ENCODE measurements at regions not wholly inside any gene's neighbourhood (a gene's known extent, or its start where the extent isn't known, plus 50 kb on each side); places are given as distances from the start of the nearest gene placed in this dataset.

DNA sequence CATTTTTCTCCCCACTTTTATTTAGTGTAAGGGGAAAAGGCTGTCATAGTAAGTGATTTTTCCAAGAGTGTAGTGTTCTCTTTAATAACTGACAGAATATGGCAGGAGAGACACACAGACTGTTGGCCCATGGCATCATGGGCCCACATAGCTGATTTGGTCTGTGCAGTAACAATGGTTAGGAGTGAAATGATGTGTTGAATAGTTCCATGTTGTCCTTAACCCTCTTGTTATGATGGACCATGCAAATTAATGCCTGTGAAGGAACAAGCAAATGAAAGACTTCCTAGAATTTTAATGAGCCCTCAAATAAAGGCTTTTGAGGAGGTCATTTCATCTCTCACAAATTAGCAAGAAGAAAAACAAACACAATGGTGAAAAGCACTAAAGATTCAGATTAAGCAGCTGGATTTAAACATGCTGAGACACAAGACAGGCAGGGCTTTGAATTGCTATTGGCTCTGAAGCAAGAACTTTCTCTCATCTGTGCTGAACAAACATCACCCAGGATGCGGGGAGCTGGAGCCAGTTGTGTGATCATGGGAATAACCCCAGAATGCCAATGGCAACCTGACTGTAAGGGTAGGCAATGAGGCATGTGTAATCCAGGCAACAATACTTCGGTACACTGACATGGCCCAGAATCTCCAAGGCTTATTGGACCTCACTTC is 136.7 kb upstream of the VEPH1 start:
- TF ChIP-seq POLR2A (IDR thresholded peaks at IDR 0.05): no peak
- TF ChIP-seq, protein P1, sequence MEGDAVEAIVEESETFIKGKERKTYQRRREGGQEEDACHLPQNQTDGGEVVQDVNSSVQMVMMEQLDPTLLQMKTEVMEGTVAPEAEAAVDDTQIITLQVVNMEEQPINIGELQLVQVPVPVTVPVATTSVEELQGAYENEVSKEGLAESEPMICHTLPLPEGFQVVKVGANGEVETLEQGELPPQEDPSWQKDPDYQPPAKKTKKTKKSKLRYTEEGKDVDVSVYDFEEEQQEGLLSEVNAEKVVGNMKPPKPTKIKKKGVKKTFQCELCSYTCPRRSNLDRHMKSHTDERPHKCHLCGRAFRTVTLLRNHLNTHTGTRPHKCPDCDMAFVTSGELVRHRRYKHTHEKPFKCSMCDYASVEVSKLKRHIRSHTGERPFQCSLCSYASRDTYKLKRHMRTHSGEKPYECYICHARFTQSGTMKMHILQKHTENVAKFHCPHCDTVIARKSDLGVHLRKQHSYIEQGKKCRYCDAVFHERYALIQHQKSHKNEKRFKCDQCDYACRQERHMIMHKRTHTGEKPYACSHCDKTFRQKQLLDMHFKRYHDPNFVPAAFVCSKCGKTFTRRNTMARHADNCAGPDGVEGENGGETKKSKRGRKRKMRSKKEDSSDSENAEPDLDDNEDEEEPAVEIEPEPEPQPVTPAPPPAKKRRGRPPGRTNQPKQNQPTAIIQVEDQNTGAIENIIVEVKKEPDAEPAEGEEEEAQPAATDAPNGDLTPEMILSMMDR (IDR thresholded peaks at IDR 0.05): no peak
- H3K36me3 ChIP-seq: no peaks in the 10 kb centered on the region
- H3K27ac ChIP-seq: no peak overlapping the region
- no peaks in the 10 kb centered on the region for H3K4me1 ChIP-seq
- no peak overlapping the region for H3K4me3 ChIP-seq
- H3K27me3 ChIP-seq: no peaks in the 10 kb centered on the region
- peaks cover 0 to 7% (median 0%) of the 10 kb centered on the region in 4 donors for H3K9me3 ChIP-seq
- no peak for DNase-seq

DNA sequence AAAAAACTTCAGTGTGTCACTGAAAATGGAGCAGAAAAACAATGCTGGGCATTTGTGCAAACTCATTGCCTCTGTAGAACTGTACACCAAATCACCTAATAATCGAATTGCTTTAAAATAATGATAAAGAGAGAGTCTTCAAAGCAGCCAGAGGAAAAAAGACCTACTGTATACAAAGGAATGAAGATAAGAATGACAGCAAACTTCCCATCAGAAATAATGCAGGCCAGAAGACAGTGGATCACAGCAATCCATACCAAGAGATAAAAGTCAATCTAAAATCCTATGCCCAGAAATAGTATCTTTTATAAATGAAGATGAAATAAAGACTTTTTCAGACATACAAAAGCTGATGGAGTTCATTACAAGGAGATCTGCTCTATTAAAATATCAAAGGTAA is 134.7 kb upstream of the VEPH1 start:
- TF ChIP-seq POLR2A (IDR thresholded peaks at IDR 0.05): no peak
- TF ChIP-seq, protein P1 (IDR thresholded peaks at IDR 0.05): no peak
- Histone ChIP-seq H3K27me3 (no peaks in the 10 kb centered on the region), H3K4me3 (no peak overlapping the region), H3K4me1 (no peaks in the 10 kb centered on the region), H3K27ac (no peak overlapping the region), H3K9me3 (peaks cover 0 to 7% (median 0%) of the 10 kb centered on the region in 4 donors), H3K36me3 (no peaks in the 10 kb centered on the region)
- DNase-seq: no peak

DNA sequence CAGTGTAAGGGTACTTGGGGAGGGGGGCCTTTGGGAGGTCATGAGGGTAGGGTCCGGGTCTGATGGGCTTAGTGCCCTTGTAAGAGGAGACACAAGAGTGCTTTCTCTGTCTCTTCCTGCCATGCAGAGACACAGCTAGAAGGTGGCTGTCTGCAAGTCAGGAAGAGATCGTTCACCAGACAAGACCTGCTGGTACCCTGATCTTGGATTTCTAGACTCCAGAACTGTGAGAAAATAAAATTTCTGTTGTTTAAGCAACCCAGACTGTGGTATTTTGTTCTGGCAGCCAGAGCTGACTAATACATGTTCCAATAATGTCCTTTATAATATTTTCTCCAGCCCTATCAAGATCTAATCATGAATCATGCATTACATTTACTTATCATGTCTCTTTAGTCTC is 130.0 kb upstream of the VEPH1 start:
- no peak for TF ChIP-seq POLR2A (IDR thresholded peaks at IDR 0.05)
- TF ChIP-seq, protein P1 (IDR thresholded peaks at IDR 0.05): no peak
- Histone ChIP-seq H3K27me3 (no peaks in the 10 kb centered on the region), H3K36me3 (no peaks in the 10 kb centered on the region), H3K4me3 (no peak overlapping the region), H3K4me1 (no peaks in the 10 kb centered on the region), H3K9me3 (peaks cover 0 to 7% (median 0%) of the 10 kb centered on the region in 4 donors), H3K27ac (no peak overlapping the region)
- no peak for DNase-seq

DNA sequence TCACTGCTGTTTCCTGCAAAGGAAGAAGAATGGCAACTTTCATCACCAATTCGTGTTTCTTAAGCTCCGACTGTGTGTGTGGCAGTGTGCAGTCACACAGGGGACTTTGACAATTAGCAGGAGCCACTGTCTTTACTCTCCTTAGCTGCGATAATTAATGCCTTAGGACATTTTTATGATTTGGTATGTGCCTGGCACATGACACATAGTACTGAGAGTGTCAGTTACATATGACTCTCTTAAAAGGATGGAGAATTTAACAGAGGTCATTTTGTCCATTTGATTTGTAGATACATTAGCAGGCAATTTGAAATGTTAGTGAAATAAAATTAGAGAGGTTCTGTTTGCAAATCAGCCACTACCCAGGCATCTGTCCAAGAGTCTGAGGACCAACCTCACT is 128.9 kb upstream of the VEPH1 start:
- Histone ChIP-seq H3K27ac (no peak overlapping the region), H3K27me3 (no peaks in the 10 kb centered on the region), H3K36me3 (no peaks in the 10 kb centered on the region), H3K4me3 (no peak overlapping the region), H3K9me3 (no peaks in the 10 kb centered on the region), H3K4me1 (no peaks in the 10 kb centered on the region)
- TF ChIP-seq, protein P1 (IDR thresholded peaks at IDR 0.05): no peak
- no peak for TF ChIP-seq POLR2A (IDR thresholded peaks at IDR 0.05)
- DNase-seq: no peak

DNA sequence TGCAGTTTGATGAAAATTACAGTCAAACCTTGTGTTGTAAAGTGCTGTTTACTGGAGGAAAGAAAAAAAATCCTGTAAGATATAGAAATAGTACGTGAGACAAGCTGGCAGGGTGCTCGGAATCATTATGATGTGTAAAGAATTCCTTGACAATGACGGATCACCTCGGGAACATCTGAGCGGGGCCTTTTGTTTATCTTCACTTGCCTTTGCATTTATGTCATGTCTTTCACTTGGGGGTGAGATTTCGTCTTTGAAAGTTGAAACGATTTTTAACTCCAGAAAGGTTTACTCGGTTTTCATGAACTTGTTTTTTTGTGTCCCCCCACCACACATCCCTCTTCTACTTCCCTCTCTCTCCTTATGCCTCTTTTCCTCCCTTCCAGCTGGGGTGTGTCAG is 128.3 kb upstream of the VEPH1 start:
- H3K4me1 ChIP-seq: no peaks in the 10 kb centered on the region
- no peak overlapping the region for H3K4me3 ChIP-seq
- H3K9me3 ChIP-seq: no peaks in the 10 kb centered on the region
- H3K36me3 ChIP-seq: no peaks in the 10 kb centered on the region
- no peaks in the 10 kb centered on the region for H3K27me3 ChIP-seq
- DNase-seq: no peak
- TF ChIP-seq, protein P1 (IDR thresholded peaks at IDR 0.05): no peak
- TF ChIP-seq POLR2A (IDR thresholded peaks at IDR 0.05): no peak
- no peak overlapping the region for H3K27ac ChIP-seq

DNA sequence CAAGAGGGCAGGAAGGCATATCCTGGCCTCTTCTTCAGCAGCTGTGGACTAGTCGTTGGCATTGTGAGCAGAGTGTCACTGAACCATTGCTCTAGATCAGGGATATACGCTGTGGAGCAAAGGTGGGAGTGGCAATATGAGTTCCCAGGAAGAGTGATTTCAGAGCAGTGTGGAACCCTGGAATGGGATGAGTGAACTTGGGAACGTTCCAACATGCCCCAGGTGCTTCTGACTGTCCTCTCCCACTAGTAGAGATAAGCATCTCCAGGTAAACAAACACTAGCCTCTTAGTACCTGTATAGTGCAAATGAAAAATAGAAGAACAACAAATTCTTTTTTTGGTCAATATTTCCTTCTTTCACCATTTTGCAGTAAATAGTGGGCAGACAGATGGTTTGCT is 123.6 kb upstream of the VEPH1 start:
- Histone ChIP-seq H3K4me3 (no peak overlapping the region), H3K27ac (no peak overlapping the region), H3K9me3 (no peaks in the 10 kb centered on the region), H3K4me1 (no peaks in the 10 kb centered on the region), H3K27me3 (no peaks in the 10 kb centered on the region), H3K36me3 (no peaks in the 10 kb centered on the region)
- TF ChIP-seq, protein P1 (IDR thresholded peaks at IDR 0.05): no peak
- no peak for TF ChIP-seq POLR2A (IDR thresholded peaks at IDR 0.05)
- no peak for DNase-seq

All from Peyer's patch (tissue), 4 donors.